ENCODE measurements at regions not wholly inside any gene's neighbourhood (a gene's known extent, or its start where the extent isn't known, plus 50 kb on each side); places are given as distances from the start of the nearest gene placed in this dataset.
A peak's percentile ranks its signal among the peaks of the same experiment; 100 is the strongest.

DNA sequence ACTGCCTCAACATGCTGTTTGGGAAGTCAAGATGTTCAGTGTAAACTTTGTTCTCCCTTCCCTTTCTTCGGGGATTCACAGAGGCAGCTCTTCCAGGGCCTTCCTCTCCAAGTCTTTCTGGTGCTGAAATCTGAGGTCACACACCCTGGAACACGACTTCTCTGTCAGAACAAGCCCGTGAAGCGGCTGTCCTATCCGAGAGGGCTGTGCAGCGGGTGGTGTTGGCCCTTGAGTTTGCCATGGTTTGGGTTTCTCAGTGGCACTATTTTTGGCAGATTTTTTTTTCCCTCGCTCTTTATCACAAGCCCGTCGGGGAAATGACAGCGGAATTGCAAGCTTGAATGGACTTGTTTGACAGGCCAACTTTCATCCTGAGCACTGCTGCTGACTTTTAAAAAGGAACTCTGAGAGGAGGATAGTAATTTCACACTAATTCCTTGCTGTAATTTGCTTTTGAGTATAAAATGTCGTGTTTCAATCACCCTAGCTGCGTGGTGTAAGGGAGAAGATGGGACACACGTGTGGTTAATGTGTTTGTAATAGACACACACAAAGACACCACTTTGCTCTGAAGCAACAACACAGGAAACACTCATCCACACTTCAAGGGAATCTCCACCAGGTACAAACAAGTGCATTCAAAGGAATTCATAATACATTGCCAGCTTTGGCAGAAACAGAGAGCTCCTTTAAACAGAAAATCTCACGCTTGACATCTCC, 60.1 kb upstream of the TARBP1 start:
- H3K9ac ChIP-seq (ENCODE audit: low read depth in 1 of 2, low read length in 2 of 2) = peak overlapping the region; percentile 26 to 68
- H3K27ac ChIP-seq (ENCODE audit: low read depth in 1 of 2, low read length in 2 of 2) = peak overlapping the region; percentile 92 to 93
- DNase-seq (ENCODE audit: low spot score) = no peak
- H3K9me3 ChIP-seq (ENCODE audit: control insufficient read depth in 4 of 4, low read length in 3 of 4) = no peaks in the 10 kb centered on the region
- no peak overlapping the region for H3K4me3 ChIP-seq (ENCODE audit: low read depth in 1 of 3, low read length in 3 of 3)
- TF ChIP-seq REST (IDR thresholded peaks at IDR 0.05) (peak; percentile 94), HNF4A (conservative IDR thresholded peaks at IDR 0.05) (no peak)
- H3K4me1 ChIP-seq (ENCODE audit: control insufficient read depth in 4 of 4, insufficient read depth in 4 of 4, low read length in 3 of 4) = peaks cover 15 to 63% (median 47%) of the 10 kb centered on the region in 4 donors
- WGBS = 43% methylated on average over 14 of the region's 14 CpGs
- no peaks in the 10 kb centered on the region for H3K36me3 ChIP-seq (ENCODE audit: control insufficient read depth in 4 of 4, insufficient read depth in 3 of 4, low read depth in 1 of 4, low read length in 3 of 4)
- H3K27me3 ChIP-seq (ENCODE audit: control insufficient read depth in 4 of 4, insufficient read depth in 4 of 4, low read length in 3 of 4) = no peaks in the 10 kb centered on the region

DNA sequence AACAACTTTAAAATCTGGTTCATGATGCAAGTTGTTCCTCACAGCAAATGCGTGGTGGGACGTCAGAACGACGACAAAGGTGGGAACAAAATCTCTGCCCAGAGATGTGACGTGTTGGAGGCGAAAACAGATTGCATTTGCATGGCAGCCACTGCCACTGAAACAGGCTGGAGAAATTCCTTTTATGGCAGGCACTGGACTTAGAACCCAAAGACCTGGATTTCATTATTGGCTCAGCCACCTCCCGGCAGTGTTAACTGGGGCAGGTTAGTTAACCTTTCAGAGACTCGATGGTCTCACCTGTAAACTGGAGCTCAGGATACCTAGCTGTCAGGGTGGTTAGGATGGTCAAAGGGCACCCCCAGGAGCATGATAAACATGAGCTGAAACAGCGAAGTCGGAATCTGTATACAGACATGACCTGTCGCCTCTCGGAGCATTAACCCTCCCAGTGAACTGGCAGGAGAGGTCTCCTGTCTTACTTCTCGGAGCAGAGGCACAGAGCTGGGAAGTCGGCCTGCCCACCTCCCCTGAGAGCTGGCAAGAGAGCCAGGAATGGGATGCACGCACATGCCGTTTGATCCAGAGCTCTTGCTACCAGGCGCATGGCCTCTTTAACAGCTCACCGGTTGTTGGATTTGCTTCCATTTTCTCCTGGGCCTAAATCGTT, 59.2 kb upstream of the TARBP1 start:
- H3K36me3 ChIP-seq (ENCODE audit: control insufficient read depth in 4 of 4, insufficient read depth in 3 of 4, low read depth in 1 of 4, low read length in 3 of 4) = no peaks in the 10 kb centered on the region
- H3K4me1 ChIP-seq (ENCODE audit: control insufficient read depth in 4 of 4, insufficient read depth in 4 of 4, low read length in 3 of 4) = peaks cover 15 to 63% (median 48%) of the 10 kb centered on the region in 4 donors
- no peaks in the 10 kb centered on the region for H3K27me3 ChIP-seq (ENCODE audit: control insufficient read depth in 4 of 4, insufficient read depth in 4 of 4, low read length in 3 of 4)
- H3K9ac ChIP-seq (ENCODE audit: low read depth in 1 of 2, low read length in 2 of 2) = peak overlapping the region; percentile 26 to 86
- H3K27ac ChIP-seq (ENCODE audit: low read depth in 1 of 2, low read length in 2 of 2) = peak overlapping the region; percentile 92 to 93
- H3K9me3 ChIP-seq (ENCODE audit: control insufficient read depth in 4 of 4, low read length in 3 of 4) = no peaks in the 10 kb centered on the region
- 31% methylated on average over 19 of the region's 19 CpGs for WGBS
- peak in 1 of 2 donors; percentile 58 for TF ChIP-seq GABPA (IDR thresholded peaks at IDR 0.05 in 1 of 2, conservative IDR thresholded peaks at IDR 0.05 in 1 of 2)
- no peak for TF ChIP-seq CTCF (IDR thresholded peaks at IDR 0.05; ENCODE audit: low read depth, low read length, missing input control)
- TF ChIP-seq, protein P1, sequence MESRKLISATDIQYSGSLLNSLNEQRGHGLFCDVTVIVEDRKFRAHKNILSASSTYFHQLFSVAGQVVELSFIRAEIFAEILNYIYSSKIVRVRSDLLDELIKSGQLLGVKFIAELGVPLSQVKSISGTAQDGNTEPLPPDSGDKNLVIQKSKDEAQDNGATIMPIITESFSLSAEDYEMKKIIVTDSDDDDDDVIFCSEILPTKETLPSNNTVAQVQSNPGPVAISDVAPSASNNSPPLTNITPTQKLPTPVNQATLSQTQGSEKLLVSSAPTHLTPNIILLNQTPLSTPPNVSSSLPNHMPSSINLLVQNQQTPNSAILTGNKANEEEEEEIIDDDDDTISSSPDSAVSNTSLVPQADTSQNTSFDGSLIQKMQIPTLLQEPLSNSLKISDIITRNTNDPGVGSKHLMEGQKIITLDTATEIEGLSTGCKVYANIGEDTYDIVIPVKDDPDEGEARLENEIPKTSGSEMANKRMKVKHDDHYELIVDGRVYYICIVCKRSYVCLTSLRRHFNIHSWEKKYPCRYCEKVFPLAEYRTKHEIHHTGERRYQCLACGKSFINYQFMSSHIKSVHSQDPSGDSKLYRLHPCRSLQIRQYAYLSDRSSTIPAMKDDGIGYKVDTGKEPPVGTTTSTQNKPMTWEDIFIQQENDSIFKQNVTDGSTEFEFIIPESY (IDR thresholded peaks at IDR 0.05) = peak; percentile 83
- TF ChIP-seq TAF1 (conservative IDR thresholded peaks at IDR 0.05) = peak; percentile 33
- TF ChIP-seq RXRA (IDR thresholded peaks at IDR 0.05) = peak; percentile 99 to 100
- TF ChIP-seq FOXA2 (IDR thresholded peaks at IDR 0.05) = peak; percentile 79
- TF ChIP-seq MAX (IDR thresholded peaks at IDR 0.05) = peak; percentile 94
- TF ChIP-seq RAD21 (IDR thresholded peaks at IDR 0.05) = peak; percentile 72 to 74
- TF ChIP-seq SP1 (IDR thresholded peaks at IDR 0.05) = peak; percentile 100
- TF ChIP-seq, protein P2, sequence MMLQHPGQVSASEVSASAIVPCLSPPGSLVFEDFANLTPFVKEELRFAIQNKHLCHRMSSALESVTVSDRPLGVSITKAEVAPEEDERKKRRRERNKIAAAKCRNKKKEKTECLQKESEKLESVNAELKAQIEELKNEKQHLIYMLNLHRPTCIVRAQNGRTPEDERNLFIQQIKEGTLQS (IDR thresholded peaks at IDR 0.05) = peak; percentile 76
- peak; percentile 93 for TF ChIP-seq HNF4G (IDR thresholded peaks at IDR 0.05)
- peak; percentile 79 for TF ChIP-seq NR2F2 (IDR thresholded peaks at IDR 0.05)
- peak in 1 of 2 donors; percentile 65 for TF ChIP-seq EGR1 (IDR thresholded peaks at IDR 0.05; ENCODE audit: low read depth in 2 of 2)
- TF ChIP-seq JUND (IDR thresholded peaks at IDR 0.05) = peak; percentile 65 to 92
- peak; percentile 78 for TF ChIP-seq FOXA1 (IDR thresholded peaks at IDR 0.05)
- TF ChIP-seq HNF4A (conservative IDR thresholded peaks at IDR 0.05) = peak; percentile 96 to 97
- TF ChIP-seq YY1 (IDR thresholded peaks at IDR 0.05) = peak; percentile 95
- TF ChIP-seq REST (IDR thresholded peaks at IDR 0.05) = peak; percentile 90
- DNase-seq (ENCODE audit: low spot score) = no peak
- H3K4me3 ChIP-seq (ENCODE audit: low read depth in 1 of 3, low read length in 3 of 3) = no peak overlapping the region

Data from liver (tissue), 8 donors.